GM12878 (cell line): ENCODE measurements at regions not wholly inside any gene's neighbourhood (a gene's known extent, or its start where the extent isn't known, plus 50 kb on each side); places are given as distances from the start of the nearest gene placed in this dataset.
"Not testable (repeated sequence)": the region's sequence is repeated elsewhere in the genome, so short reads cannot be mapped to it uniquely, and the experiment has no call there.

Experiments used
- FOXK2 ChIP-seq: fragments of 450-650 bp; IDR thresholded peaks from 2 replicates; pipeline ENCODE4 v1.6.1; 2017; ENCODE audit warnings: mild to moderate bottlenecking, moderate library complexity
- TCF12 ChIP-seq: IDR thresholded peaks from 2 replicates; pipeline ENCODE4 v1.6.1; 2011; ENCODE audit warnings: low read depth, mild to moderate bottlenecking, low read length
- ZNF274 ChIP-seq: IDR thresholded peaks from one replicate; pipeline ENCODE4 v1.8.0; 2011; ENCODE audit not compliant: insufficient read length, insufficient read depth

DNA sequence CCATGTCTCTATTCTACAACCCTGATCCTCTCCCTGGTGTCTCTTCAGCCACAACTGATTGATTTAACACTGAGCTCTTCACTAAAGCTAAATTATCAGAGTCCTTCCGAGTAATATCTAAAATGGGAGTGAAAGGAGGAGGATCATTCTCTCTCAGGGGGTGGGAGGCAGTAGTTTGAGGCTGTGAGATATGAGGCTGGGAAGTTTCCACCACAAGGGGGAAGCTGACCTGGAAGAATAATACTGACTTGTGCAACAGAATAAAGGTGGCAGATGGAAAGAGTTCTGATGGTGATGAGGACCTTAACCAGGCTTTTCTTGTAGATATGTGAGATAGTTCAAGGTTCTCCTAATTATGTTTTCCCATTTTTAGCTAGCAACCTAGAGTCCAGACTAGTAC is 241.6 kb upstream of the VKORC1L1 start:
- TF ChIP-seq TCF12, ZNF274, FOXK2: not testable (repeated sequence)
